K562 (cell line): ENCODE measurements at regions not wholly inside any gene's neighbourhood (a gene's known extent, or its start where the extent isn't known, plus 50 kb on each side); places are given as distances from the start of the nearest gene placed in this dataset.

Experiments used
- TF ChIP-seq, protein P1 (sequence below), 3 experiments: IDR thresholded peaks in 2 of 3; conservative IDR thresholded peaks in 1 of 3; 2 replicates each; pipeline ENCODE4 v1.5.1; 2011 to 2012; ENCODE audit warnings: low read length in 3 of 3, mild to moderate bottlenecking in 3 of 3, control low read depth in 2 of 3, improper control_type of control experiment in 1 of 3, inconsistent platforms in 1 of 3, low read depth in 1 of 3, mixed read lengths in 1 of 3, moderate library complexity in 1 of 3; ENCODE audit not compliant: insufficient read depth in 2 of 3
- TF ChIP-seq, protein P2 (sequence below): IDR thresholded peaks from 3 replicates; pipeline ENCODE4 v1.6.1; 2011; ENCODE audit warnings: borderline replicate concordance, mild to moderate bottlenecking; ENCODE audit not compliant: insufficient read length, insufficient read depth

DNA sequence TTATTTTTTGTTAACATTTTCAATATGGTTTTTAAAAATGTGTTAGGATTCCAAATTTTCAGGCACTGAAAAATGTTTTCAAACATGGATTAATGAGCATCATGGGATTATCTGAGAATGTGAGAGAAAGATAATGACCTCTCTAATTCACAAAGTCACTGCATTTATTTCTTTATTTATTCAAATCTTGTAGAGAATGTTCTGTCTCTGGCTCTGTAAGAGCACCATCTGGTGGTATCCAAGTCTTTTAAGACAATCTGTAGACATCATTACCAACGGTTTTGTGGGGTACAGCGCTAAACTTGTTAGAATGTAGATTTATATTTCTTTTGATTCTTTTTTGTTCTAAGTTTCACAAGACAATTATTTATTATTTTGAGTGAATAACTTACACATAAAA is 956.0 kb upstream of the NOVA1 start:
- TF ChIP-seq, protein P1, sequence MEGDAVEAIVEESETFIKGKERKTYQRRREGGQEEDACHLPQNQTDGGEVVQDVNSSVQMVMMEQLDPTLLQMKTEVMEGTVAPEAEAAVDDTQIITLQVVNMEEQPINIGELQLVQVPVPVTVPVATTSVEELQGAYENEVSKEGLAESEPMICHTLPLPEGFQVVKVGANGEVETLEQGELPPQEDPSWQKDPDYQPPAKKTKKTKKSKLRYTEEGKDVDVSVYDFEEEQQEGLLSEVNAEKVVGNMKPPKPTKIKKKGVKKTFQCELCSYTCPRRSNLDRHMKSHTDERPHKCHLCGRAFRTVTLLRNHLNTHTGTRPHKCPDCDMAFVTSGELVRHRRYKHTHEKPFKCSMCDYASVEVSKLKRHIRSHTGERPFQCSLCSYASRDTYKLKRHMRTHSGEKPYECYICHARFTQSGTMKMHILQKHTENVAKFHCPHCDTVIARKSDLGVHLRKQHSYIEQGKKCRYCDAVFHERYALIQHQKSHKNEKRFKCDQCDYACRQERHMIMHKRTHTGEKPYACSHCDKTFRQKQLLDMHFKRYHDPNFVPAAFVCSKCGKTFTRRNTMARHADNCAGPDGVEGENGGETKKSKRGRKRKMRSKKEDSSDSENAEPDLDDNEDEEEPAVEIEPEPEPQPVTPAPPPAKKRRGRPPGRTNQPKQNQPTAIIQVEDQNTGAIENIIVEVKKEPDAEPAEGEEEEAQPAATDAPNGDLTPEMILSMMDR (IDR thresholded peaks at IDR 0.05 in 2 of 3, conservative IDR thresholded peaks at IDR 0.05 in 1 of 3; ENCODE audit: insufficient read depth in 2 of 3, low read depth in 1 of 3, low read length in 3 of 3), result no peak
- TF ChIP-seq, protein P2, sequence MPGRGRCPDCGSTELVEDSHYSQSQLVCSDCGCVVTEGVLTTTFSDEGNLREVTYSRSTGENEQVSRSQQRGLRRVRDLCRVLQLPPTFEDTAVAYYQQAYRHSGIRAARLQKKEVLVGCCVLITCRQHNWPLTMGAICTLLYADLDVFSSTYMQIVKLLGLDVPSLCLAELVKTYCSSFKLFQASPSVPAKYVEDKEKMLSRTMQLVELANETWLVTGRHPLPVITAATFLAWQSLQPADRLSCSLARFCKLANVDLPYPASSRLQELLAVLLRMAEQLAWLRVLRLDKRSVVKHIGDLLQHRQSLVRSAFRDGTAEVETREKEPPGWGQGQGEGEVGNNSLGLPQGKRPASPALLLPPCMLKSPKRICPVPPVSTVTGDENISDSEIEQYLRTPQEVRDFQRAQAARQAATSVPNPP, result no peak
